ENCODE measurements at regions not wholly inside any gene's neighbourhood (a gene's known extent, or its start where the extent isn't known, plus 50 kb on each side); places are given as distances from the start of the nearest gene placed in this dataset.
"Not testable (repeated sequence)": the region's sequence is repeated elsewhere in the genome, so short reads cannot be mapped to it uniquely, and the experiment has no call there.

DNA sequence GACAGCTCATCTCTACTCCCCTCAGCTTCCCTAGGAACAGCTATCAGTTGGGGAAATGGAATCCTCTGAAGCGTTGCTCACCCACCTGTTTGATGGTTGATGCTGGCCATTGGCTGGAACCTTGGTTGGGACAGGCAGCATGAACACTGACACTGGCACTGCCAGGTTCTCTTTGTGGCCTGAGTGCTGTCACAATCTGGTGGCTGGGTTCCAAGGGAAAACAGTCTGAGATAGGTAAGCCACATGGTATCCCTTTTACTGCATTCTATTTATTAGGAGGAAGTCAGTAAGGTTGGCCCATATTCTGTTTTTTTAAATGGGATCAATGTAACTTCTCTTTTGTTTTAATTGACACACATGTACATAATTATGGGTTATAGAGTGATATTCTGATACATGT is 107.0 kb upstream of the ZNF519 start:
- H3K4me2 ChIP-seq (ENCODE audit: low read depth, low read length, poor library complexity, severe bottlenecking); H3K27ac ChIP-seq (ENCODE audit: low read depth, low read length); H4K20me1 ChIP-seq (ENCODE audit: low read depth, low read length); H3K4me3 ChIP-seq (ENCODE audit: insufficient read depth, low read length, poor library complexity, severe bottlenecking); H3K9me3 ChIP-seq (ENCODE audit: insufficient read depth, low read length); H3K36me3 ChIP-seq (ENCODE audit: low read length); H3K9ac ChIP-seq (ENCODE audit: low read length); H2AFZ ChIP-seq (ENCODE audit: low read depth, low read length, severe bottlenecking); H3F3A ChIP-seq (ENCODE audit: insufficient read depth); H3K79me2 ChIP-seq (ENCODE audit: insufficient read depth, low read length); H3K9me2 ChIP-seq (replicated peaks; ENCODE audit: insufficient read depth, low read length); H3K27me3 ChIP-seq (ENCODE audit: low read length): not testable (repeated sequence)

DNA sequence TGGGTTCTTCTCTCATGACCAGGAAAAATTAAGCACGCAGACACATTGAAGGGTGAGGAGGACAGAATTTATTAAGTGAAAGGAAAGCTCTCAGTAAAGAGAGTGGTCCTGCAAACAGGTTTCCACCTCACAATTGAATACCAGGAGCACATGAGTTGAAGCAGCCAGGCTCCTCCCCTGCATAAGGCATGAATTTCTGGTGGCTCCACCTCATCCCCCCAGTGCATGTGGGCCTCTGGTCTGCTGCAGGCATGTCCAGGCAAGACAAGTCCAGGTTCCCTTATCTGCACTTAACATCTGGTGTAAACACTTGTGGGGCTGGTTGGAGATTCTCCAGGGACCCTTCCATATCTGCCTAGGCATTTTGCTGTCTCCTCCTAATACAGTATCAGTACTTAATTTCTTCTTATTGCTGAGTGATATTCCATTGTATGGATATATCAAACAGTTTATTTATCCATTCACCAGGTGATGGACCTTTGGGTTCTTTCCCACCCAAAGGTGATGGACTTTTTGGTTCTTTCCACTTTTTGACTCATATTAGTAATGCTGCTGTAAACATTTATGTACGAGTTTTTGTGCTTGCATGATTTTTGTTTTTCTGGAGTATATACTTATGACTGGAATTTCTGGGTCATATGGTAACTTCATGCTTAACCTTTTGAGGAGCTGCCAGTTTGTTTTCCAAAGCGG is 104.3 kb upstream of the ZNF519 start:
- not testable (repeated sequence) for H3K9me3 ChIP-seq (ENCODE audit: insufficient read depth, low read length); H3K27me3 ChIP-seq (ENCODE audit: low read length); H3K4me2 ChIP-seq (ENCODE audit: low read depth, low read length, poor library complexity, severe bottlenecking); H3K9me2 ChIP-seq (replicated peaks; ENCODE audit: insufficient read depth, low read length); H4K20me1 ChIP-seq (ENCODE audit: low read depth, low read length); H3F3A ChIP-seq (ENCODE audit: insufficient read depth); H3K9ac ChIP-seq (ENCODE audit: low read length); H3K79me2 ChIP-seq (ENCODE audit: insufficient read depth, low read length); H3K27ac ChIP-seq (ENCODE audit: low read depth, low read length); H2AFZ ChIP-seq (ENCODE audit: low read depth, low read length, severe bottlenecking); H3K36me3 ChIP-seq (ENCODE audit: low read length); H3K4me3 ChIP-seq (ENCODE audit: insufficient read depth, low read length, poor library complexity, severe bottlenecking)

DNA sequence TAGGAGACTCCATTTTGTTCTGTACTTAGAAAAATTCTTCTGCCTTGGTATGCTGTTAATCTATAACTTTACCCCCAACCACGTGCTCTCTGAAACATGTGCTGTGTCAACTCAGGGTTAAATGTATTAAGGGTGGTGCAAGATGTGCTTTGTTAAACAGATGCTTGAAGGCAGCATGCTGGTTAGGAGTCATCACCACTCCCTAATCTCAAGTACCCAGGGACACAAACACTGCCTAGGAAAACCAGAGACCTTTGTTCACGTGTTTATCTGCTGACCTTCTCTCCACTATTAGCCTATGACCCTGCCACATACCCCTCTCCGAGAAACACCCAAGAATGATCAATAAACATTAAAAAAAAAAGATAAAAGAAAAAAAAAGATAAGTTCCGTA is 93.0 kb upstream of the ZNF519 start:
- not testable (repeated sequence) for H3K4me3 ChIP-seq (ENCODE audit: insufficient read depth, low read length, poor library complexity, severe bottlenecking); H3K36me3 ChIP-seq (ENCODE audit: low read length); H3K4me2 ChIP-seq (ENCODE audit: low read depth, low read length, poor library complexity, severe bottlenecking); H3F3A ChIP-seq (ENCODE audit: insufficient read depth); H3K9ac ChIP-seq (ENCODE audit: low read length); H3K27ac ChIP-seq (ENCODE audit: low read depth, low read length); H3K79me2 ChIP-seq (ENCODE audit: insufficient read depth, low read length); H3K9me3 ChIP-seq (ENCODE audit: insufficient read depth, low read length); H3K9me2 ChIP-seq (replicated peaks; ENCODE audit: insufficient read depth, low read length); H2AFZ ChIP-seq (ENCODE audit: low read depth, low read length, severe bottlenecking); H3K27me3 ChIP-seq (ENCODE audit: low read length); H4K20me1 ChIP-seq (ENCODE audit: low read depth, low read length)

DNA sequence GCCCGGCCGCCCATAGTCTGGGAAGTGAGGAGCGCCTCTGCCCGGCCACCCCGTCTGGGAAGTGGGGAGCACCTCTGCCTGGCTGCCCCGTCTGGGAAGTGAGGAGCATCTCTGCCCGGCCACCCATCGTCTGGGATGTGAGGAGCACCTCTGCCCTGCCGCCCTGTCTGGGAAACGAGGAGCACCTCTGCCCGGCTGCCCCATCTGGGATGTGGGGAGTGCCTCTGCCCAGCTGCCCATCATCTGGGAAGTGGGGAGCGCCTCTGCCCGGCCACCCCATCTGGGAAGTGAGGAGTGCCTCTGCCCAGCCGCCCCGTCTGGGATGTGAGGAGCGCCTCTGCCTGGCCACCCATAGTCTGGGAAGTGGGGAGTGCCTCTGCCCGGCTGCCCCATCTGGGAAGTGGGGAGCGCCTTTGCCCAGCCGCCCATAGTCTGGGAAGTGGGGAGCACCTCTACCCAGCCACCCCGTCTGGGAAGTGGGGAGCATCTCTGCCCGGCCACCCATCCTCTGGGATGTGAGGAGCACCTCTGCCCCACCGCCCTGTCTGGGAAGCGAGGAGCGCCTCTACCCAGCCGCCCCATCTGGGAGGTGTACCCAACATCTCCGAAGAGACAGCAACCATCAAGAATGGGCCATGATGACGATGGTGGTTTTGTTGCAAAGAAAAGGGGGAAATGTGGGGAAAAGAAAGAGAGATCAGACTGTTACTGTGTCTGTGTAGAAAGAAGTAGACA is 92.5 kb upstream of the ZNF519 start:
- not testable (repeated sequence) for H3K4me3 ChIP-seq (ENCODE audit: insufficient read depth, low read length, poor library complexity, severe bottlenecking); H3K9me2 ChIP-seq (replicated peaks; ENCODE audit: insufficient read depth, low read length); H4K20me1 ChIP-seq (ENCODE audit: low read depth, low read length); H3K36me3 ChIP-seq (ENCODE audit: low read length); H3K4me2 ChIP-seq (ENCODE audit: low read depth, low read length, poor library complexity, severe bottlenecking); H3K27me3 ChIP-seq (ENCODE audit: low read length); H3K79me2 ChIP-seq (ENCODE audit: insufficient read depth, low read length); H3K9me3 ChIP-seq (ENCODE audit: insufficient read depth, low read length); H3K9ac ChIP-seq (ENCODE audit: low read length); H3F3A ChIP-seq (ENCODE audit: insufficient read depth); H2AFZ ChIP-seq (ENCODE audit: low read depth, low read length, severe bottlenecking); H3K27ac ChIP-seq (ENCODE audit: low read depth, low read length)

DNA sequence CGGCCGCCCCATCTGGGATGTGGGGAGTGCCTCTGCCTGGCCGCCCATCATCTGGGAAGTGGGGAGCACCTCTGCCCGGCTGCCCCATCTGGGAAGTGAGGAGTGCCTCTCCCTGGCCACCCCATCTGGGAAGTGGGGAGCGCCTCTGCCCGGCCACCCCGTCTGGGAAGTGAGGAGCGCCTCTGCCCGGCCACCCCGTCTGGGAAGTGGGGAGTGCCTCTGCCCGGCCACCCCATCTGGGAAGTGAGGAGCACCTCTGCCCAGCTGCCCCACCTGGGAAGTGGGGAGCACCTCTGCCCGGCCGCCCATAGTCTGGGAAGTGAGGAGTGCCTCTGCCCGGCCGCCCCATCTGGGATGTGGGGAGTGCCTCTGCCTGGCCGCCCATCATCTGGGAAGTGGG is 91.7 kb upstream of the ZNF519 start:
- not testable (repeated sequence) for H2AFZ ChIP-seq (ENCODE audit: low read depth, low read length, severe bottlenecking); H3F3A ChIP-seq (ENCODE audit: insufficient read depth); H3K9ac ChIP-seq (ENCODE audit: low read length); H3K36me3 ChIP-seq (ENCODE audit: low read length); H4K20me1 ChIP-seq (ENCODE audit: low read depth, low read length); H3K79me2 ChIP-seq (ENCODE audit: insufficient read depth, low read length); H3K9me2 ChIP-seq (replicated peaks; ENCODE audit: insufficient read depth, low read length); H3K9me3 ChIP-seq (ENCODE audit: insufficient read depth, low read length); H3K4me2 ChIP-seq (ENCODE audit: low read depth, low read length, poor library complexity, severe bottlenecking); H3K4me3 ChIP-seq (ENCODE audit: insufficient read depth, low read length, poor library complexity, severe bottlenecking); H3K27ac ChIP-seq (ENCODE audit: low read depth, low read length); H3K27me3 ChIP-seq (ENCODE audit: low read length)

DNA sequence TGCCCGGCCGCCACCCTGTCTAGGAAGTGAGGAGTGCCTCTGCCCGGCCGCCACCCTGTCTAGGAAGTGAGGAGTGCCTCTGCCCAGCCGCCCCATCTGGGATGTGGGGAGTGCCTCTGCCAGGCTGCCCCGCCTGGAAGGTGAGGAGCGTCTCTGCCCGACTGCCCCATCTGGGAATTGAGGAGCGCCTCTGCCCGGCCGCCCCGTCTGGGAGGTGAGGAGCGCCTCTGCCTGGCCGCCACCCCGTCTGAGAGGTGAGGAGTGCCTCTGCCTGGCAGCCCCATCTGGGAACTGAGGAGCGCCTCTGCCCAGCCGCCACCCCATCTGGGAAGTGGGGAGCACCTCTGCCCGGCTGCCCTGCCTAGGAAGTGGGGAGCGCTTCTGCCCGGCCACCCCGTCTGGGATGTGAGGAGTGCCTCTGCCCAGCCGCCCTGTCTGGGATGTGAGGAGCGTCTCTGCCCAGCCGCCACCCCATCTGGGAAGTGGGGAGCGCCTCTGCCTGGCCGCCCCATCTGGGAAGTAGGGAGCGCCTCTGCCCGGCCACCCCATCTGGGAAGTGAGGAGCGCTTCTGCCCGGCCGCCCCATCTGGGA is 91.1 kb upstream of the ZNF519 start:
- not testable (repeated sequence) for H3K36me3 ChIP-seq (ENCODE audit: low read length); H3K4me3 ChIP-seq (ENCODE audit: insufficient read depth, low read length, poor library complexity, severe bottlenecking); H3F3A ChIP-seq (ENCODE audit: insufficient read depth); H3K79me2 ChIP-seq (ENCODE audit: insufficient read depth, low read length); H4K20me1 ChIP-seq (ENCODE audit: low read depth, low read length); H3K4me2 ChIP-seq (ENCODE audit: low read depth, low read length, poor library complexity, severe bottlenecking); H3K27me3 ChIP-seq (ENCODE audit: low read length); H3K9ac ChIP-seq (ENCODE audit: low read length); H3K27ac ChIP-seq (ENCODE audit: low read depth, low read length); H3K9me3 ChIP-seq (ENCODE audit: insufficient read depth, low read length); H2AFZ ChIP-seq (ENCODE audit: low read depth, low read length, severe bottlenecking); H3K9me2 ChIP-seq (replicated peaks; ENCODE audit: insufficient read depth, low read length)

DNA sequence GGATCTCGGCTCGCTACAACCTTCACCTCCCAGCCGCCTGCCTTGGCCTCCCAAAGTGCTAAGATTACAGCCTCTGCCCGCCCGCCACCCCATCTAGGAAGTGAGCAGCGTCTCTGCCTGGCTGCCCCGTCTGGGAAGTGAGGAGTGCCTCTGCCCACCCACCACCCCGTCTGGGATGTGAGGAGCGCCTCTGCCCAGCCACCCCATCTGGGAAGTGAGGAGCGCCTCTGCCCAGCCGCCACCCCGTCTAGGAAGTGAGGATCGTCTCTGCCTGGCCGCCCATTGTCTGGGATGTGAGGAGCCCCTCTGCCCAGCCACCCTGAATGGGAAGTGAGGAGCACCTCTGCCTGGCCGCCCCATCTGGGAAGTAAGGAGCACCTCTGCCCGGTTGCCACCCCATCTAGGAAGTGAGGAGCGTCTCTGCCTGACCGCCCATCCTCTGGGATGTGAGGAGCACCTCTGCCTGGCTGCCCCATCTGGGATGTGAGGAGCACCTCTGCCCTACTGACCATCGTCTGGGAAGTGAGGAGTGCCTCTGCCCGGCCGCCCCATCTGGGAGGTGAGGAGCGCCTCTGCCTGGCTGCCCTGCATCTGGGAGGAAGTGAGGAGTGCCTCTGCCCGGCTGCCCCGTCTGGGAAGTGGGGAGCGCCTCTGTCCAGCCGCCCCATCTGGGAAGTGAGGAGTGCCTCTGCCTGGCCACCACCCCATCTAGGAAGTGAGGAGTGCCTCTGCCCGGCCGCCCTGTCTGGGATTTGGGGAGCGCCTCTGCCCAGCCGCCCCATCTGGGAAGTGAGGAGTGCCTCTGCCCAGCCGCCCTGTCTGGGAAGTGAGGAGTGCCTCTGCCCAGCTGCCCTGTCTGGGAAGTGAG is 90.4 kb upstream of the ZNF519 start:
- H3K4me3 ChIP-seq (ENCODE audit: insufficient read depth, low read length, poor library complexity, severe bottlenecking); H3K36me3 ChIP-seq (ENCODE audit: low read length); H4K20me1 ChIP-seq (ENCODE audit: low read depth, low read length); H3K27ac ChIP-seq (ENCODE audit: low read depth, low read length); H3F3A ChIP-seq (ENCODE audit: insufficient read depth); H3K27me3 ChIP-seq (ENCODE audit: low read length); H3K9me3 ChIP-seq (ENCODE audit: insufficient read depth, low read length); H3K4me2 ChIP-seq (ENCODE audit: low read depth, low read length, poor library complexity, severe bottlenecking); H3K9ac ChIP-seq (ENCODE audit: low read length); H2AFZ ChIP-seq (ENCODE audit: low read depth, low read length, severe bottlenecking); H3K79me2 ChIP-seq (ENCODE audit: insufficient read depth, low read length); H3K9me2 ChIP-seq (replicated peaks; ENCODE audit: insufficient read depth, low read length): not testable (repeated sequence)
